HG02852 (cell line): ENCODE measurements at regions not wholly inside any gene's neighbourhood (a gene's known extent, or its start where the extent isn't known, plus 50 kb on each side); places are given as distances from the start of the nearest gene placed in this dataset.

Experiments
- ATAC-seq: cut with Tn5 transposase; IDR thresholded peaks from one replicate; pipeline ENCODE4 v1.9.1; 2021; ENCODE audit warnings: mild to moderate bottlenecking, moderate library complexity; ENCODE audit not compliant: unreplicated experiment

- no peak for ATAC-seq
Observed at GRCh38 chr7:145928937-145929336, 187.7 kb upstream of the CNTNAP2 start.

- ATAC-seq: no peak
Observed at GRCh38 chr7:145919712-145920111, 196.9 kb upstream of the CNTNAP2 start.

GRCh38 chr7:145916776-145917175 lies 199.8 kb upstream of the CNTNAP2 start:
- ATAC-seq: no peak

DNA sequence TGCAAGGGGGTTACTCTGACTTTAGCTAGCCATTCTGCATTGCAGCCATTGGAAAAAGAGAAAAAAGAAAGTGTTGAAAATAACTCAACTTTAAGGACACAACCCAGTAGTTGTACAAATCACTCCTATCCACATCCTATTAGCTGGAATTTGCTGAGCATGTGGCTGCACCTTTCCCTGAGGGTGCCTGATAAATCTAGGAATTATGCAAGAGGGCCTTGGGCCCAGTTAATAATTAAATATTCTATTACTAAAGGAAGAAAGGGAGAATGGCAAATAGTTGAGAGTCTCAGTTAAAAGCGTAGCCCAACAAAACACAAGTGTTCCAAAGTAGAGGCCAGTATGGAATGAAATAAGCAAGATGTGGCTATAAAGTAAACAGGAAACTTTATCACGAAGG lies 200.9 kb upstream of the CNTNAP2 start:
- ATAC-seq: no peak

DNA sequence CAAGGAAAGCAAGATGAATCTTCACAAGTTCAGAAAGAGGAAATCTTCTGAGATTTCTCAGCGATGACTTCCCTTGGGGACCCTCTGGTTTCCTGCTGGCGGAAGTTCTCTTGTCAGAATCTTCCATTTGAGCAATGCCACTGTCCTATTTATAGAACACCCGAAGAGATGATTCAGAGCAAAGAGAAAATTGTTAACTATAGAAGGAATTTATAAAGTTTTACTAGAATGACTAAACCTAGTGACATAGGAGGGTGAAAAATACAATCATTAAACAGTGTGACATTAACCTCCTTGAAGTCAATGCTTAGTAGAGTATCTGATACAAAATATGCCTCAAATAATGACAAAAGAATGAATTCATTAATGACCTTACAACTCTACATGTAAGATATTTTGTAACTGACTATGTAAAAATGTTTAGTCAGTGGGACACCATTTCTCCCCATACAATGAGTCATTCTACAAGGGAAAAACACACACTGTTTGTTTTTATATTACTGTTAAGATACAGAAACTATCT lies 206.5 kb upstream of the CNTNAP2 start:
- ATAC-seq: peak; percentile 73

- ATAC-seq: no peak
Observed at GRCh38 chr7:145903658-145904057, 212.9 kb upstream of the CNTNAP2 start.

DNA sequence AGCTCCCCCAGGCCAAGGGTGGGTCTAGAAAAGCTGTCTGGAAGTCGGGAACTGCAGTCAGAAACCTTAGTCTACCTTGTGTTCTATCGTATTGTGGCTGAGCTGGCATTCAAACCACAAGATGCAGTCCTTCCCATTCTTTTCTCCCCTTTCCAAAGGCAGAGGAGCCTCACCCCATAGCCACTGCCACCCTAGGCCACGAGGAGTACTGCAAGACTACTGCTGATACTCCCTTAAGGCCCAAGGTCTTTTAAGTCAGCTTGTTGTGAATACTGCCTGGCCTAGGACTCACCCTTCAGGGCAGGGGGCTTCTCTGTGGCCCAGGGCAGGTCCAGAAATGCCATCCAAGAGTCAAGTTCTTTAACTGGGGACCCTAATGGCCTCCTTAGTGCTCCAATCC lies 214.5 kb upstream of the CNTNAP2 start:
- ATAC-seq: no peak

GRCh38 chr7:145899938-145900337 lies 216.7 kb upstream of the CNTNAP2 start:
- ATAC-seq: no peak

DNA sequence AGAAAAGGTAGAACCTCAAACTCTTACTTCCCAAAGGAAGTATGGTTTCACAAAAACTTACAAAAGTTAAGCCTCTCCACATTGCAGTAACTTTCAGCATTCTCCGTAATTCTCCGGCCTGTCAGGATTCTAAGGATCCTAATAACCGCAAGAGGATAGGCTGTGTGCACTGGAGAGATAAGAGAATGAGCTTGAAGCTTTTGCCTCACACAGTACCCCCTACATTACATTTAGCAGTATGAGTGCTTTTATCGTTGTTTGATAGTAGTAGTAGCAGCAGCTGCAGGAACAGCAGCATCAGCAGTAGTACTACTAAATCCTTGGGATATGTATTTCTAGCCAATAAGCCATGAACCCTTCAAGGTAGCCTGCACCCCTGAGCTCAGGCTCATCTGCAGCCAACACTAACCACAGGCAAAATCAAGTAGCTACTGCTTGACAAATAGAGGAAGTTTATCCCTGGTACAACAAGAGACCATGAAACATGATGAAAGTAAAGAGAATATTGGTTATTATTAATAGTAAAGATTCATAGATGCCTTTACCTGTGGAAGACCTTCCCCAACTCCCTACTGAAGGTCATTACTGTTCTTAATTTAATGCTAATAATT lies 222.6 kb upstream of the CNTNAP2 start:
- ATAC-seq: no peak

DNA sequence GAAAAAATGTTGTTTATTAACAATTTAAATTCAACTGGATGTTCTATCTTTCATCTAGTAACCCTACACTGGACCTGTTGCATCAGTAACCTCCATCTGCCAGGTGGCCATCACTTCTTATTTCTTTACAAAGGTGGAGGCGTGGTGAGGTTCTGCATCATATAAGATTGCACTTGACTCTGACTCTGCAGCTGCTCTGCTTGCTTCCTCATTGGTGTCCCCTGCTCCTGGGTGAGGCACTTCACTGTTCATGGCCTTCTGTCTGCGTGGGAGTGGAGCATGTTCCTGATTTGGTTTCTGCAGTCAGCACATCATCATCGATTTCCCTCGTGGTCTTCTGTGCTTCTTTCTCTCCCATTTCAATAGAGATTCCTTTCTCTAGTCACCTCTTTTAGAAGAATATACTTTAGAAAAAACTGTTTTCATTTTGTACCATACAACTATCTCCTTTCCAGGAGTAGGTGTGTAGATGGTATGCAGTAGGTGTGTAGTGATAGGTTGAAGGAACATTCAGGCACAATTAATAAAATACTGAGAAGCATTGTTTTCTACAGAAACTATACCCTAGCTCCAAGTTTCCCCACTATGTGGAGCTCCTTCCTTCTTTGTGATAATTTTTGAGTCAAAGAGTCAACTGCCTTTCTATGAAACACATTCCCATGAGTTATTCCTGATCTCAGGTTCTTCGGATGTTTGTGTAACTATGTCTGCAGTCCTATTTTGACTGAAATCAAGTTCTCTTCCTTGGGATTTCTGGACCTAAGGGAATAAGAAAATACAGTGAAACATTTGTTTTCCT lies 231.7 kb upstream of the CNTNAP2 start:
- no peak for ATAC-seq

DNA sequence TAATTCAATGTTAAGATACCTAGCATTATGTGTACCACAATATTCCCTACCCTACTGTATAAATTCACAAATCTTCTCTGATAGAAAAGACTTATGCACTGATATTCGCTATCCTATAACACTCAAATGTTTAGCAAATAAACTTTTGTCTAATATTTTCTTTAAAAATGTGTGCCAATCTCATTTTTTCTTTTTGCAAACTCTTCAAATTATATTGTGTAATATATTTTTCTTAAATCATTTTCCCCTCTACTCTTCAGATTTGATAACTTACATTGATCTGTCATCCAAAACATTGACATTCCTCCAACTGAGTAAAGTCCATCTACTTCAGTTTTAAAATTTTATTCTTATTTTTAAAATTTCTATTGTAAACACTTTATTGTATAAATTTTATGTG lies 240.2 kb upstream of the CNTNAP2 start:
- ATAC-seq: no peak

DNA sequence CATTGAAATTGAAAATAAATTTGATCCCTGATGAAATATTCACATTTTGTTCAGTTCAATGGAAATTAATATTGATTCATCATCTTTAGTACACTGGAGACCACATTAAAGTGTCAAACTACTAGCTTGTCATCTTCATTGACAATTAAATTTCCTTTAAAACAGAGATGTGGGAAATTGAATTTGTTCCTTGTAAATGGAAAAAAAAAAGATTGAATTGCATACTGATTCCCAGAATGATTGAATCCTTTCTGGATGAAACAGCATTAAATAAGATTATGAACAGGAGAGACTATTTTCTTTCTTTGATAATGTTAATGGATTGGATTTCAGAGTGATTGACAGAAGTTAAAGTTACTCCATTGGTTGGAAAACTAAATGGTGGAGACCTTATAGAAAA lies 241.3 kb upstream of the CNTNAP2 start:
- no peak for ATAC-seq

GRCh38 chr7:145868935-145869334 lies 247.7 kb upstream of the CNTNAP2 start:
- no peak for ATAC-seq

- ATAC-seq: no peak
Observed at GRCh38 chr7:145862212-145862611, 254.4 kb upstream of the CNTNAP2 start.

GRCh38 chr7:145860809-145861208 lies 255.8 kb upstream of the CNTNAP2 start:
- ATAC-seq: no peak

- ATAC-seq: no peak
Observed at GRCh38 chr7:145850636-145851035, 266.0 kb upstream of the CNTNAP2 start.

DNA sequence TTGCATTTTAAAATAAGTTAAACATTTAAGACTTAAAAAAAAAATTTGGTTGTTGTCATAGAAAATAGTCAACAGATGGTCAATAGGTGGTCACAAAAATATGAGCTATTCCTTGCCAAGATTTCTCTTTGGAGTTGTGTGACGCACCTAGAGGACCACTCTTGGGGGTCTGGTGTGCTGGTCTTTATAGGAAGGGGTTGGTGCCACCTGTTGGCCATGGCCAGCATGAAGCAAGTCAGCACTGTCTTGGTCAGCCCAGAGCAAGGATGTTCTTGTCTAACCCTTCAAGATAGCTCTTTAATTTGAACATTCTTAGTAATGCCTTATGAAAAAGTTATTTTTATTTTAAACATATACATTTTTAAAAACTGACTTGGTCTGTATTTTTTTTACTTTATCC lies 267.9 kb upstream of the CNTNAP2 start:
- no peak for ATAC-seq

- ATAC-seq: no peak
Observed at GRCh38 chr7:145845345-145845744, 271.3 kb upstream of the CNTNAP2 start.

DNA sequence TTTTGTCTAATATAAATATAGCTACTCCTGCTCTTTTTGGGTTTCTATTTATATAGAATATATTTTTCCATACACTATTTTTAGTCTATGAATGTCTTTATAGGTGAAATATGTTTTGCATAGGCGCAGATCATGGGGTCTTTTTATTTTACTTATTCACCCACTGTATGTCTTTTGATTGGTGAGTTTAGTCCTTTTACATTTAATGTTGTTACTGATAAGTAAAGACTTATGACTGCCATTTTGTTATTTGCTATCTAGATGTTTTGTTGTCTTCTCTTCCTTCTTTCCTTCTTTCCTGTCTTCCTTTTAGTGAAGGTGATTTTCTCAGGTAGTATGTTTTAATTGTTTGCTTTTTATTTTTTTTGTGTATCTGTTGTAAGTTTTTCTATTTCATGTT lies 276.8 kb upstream of the CNTNAP2 start:
- ATAC-seq: no peak

GRCh38 chr7:145831616-145832206 lies 284.9 kb upstream of the CNTNAP2 start:
- no peak for ATAC-seq

DNA sequence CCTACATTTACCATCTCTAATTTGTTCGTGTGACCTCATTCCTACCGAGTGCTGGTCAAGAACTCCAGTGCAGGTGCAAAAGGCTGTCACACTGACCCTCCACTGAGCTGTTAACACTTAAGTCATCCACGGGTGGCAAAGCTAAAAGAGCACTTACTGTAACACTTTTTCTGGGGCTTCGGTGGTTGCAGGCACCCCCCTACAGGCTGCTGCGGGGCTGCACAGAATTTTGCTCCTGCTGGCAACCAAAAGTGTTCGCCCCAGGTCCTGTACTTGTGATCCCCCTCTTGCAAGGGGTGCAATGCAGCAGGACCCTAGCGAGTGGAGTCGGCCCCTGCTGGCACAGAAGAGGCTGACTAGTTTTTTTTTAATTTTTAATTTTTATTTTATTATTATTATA lies 298.9 kb upstream of the CNTNAP2 start:
- ATAC-seq: no peak

- ATAC-seq: no peak
Observed at GRCh38 chr7:145812218-145812617, 304.4 kb upstream of the CNTNAP2 start.
